ENCODE measurements at regions not wholly inside any gene's neighbourhood (a gene's known extent, or its start where the extent isn't known, plus 50 kb on each side); places are given as distances from the start of the nearest gene placed in this dataset.

DNA sequence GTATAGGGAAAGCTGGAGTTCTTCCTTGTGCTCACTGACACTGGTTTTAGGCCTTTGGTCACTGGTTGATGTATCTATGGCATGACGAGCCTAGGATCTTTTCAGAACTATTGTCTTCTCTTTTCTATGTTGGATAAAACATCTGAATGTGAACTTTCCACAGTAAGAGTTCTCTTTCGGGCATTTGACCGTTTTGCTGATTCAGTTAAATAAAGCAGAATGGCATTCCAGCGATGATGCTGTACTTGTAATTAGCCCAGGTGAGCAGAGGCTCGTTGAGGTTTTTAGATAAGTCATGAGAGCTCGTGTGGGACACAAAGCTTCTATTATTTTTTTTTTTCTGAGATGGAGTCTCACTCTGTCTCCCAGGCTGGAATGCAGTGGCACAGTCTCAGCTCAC lies 160.2 kb upstream of the DPP6 start:
- TF ChIP-seq CTCF (IDR thresholded peaks at IDR 0.05) (no peak), POLR2A (IDR thresholded peaks at IDR 0.05) (no peak)

Data from thyroid gland (tissue), 4 donors.